Endothelial cell of umbilical vein (primary cell): ENCODE measurements at regions not wholly inside any gene's neighbourhood (a gene's known extent, or its start where the extent isn't known, plus 50 kb on each side); places are given as distances from the start of the nearest gene placed in this dataset.

Experiments used
- BruUV-seq: library from RNA; stranded (reverse); fragments of 400-500 nt; replicated peaks from 2 replicates; lab custom pipeline; 2021; lab: Mats Ljungman, UMichigan
- CTCF ChIA-PET: fragments of 300-600, 350-600 bp; sonication (Branson Sonifier 250); formaldehyde crosslinking; loops from one replicate; lab custom pipeline; 2021; ENCODE audit warnings: antibody characterized with exemption, inconsistent platforms; lab: Charles Lee
- POLR2A ChIA-PET: fragments of 300-600, 350-600 bp; sonication (Branson Sonifier 250); formaldehyde crosslinking; loops from one replicate; lab custom pipeline; 2021; ENCODE audit warnings: antibody characterized with exemption, inconsistent platforms; lab: Charles Lee
- DNase-seq: peaks from one replicate; pipeline ENCODE4 v3.0.0-alpha.2; 2011; ENCODE audit warnings: low read depth, low spot score
- FAIRE-seq: peaks from 2 replicates; lab custom pipeline; 2011; peaks lifted over from hg19 to GRCh38; lab: Jason Lieb, UNC
- H2AFZ ChIP-seq: 2 replicates; pipeline ENCODE4 v1.6.0; 2012; ENCODE audit warnings: low read depth, low read length, control low read depth, inconsistent platforms
- H3K27ac ChIP-seq: 2 replicates; pipeline ENCODE4 v1.5.1; 2011; ENCODE audit warnings: low read depth, mild to moderate bottlenecking, control low read depth, low read length, moderate library complexity; ENCODE audit not compliant: insufficient read depth
- H3K27me3 ChIP-seq, 2 experiments: 2 replicates each; pipeline versions ENCODE4 v1.6.0 to v1.6.1; 2011; ENCODE audit warnings: low read length in 2 of 2, mixed read lengths in 1 of 2; ENCODE audit not compliant: control insufficient read depth in 2 of 2, insufficient read depth in 2 of 2
- H3K36me3 ChIP-seq, 2 experiments: 2 replicates in 1 of 2; 3 replicates in 1 of 2; pipeline ENCODE4 v1.5.1; 2011; ENCODE audit warnings: low read length in 2 of 2, mild to moderate bottlenecking in 1 of 2, moderate library complexity in 1 of 2; ENCODE audit not compliant: control insufficient read depth in 2 of 2, insufficient read depth in 2 of 2; ENCODE audit errors: extremely low read depth in 1 of 2
- H3K4me1 ChIP-seq: 3 replicates; pipeline ENCODE4 v1.5.1; 2011; ENCODE audit warnings: mild to moderate bottlenecking, low read length; ENCODE audit not compliant: control insufficient read depth, insufficient read depth; ENCODE audit errors: extremely low read depth
- H3K4me2 ChIP-seq: 2 replicates; pipeline ENCODE4 v1.6.1; 2011; ENCODE audit warnings: low read length, control low read depth, mixed read lengths; ENCODE audit not compliant: insufficient read depth
- H3K4me3 ChIP-seq, 3 experiments: fragments of 200-600 bp in 1 of 3; sonication (generic), shearing (Covaris generic) in 1 of 3; replicated peaks in 1 of 3; 2 replicates each; pipeline ENCODE4 v1.5.1; 2011 to 2016; ENCODE audit warnings: control low read depth in 3 of 3, low read length in 3 of 3, mild to moderate bottlenecking in 2 of 3, inconsistent platforms in 1 of 3, low read depth in 1 of 3, moderate library complexity in 1 of 3; ENCODE audit not compliant: insufficient read depth in 1 of 3
- H3K79me2 ChIP-seq: 2 replicates; pipeline ENCODE4 v1.6.0; 2012; ENCODE audit warnings: low read length, inconsistent platforms; ENCODE audit not compliant: control insufficient read depth, insufficient read depth
- H3K9ac ChIP-seq: replicated peaks from 2 replicates; pipeline ENCODE3; 2011; ENCODE audit warnings: low read length, control low read depth; ENCODE audit not compliant: insufficient read depth; ENCODE audit errors: extremely low read depth
- H3K9me1 ChIP-seq: replicated peaks from 3 replicates; pipeline ENCODE4 v1.6.0; 2011; ENCODE audit warnings: mild to moderate bottlenecking, low read length; ENCODE audit not compliant: control insufficient read depth, insufficient read depth; ENCODE audit errors: extremely low read depth
- H3K9me3 ChIP-seq: replicated peaks from 2 replicates; pipeline ENCODE4 v1.5.1; 2012; ENCODE audit warnings: low read length, inconsistent platforms; ENCODE audit not compliant: control insufficient read depth, insufficient read depth
- H4K20me1 ChIP-seq: replicated peaks from 2 replicates; pipeline ENCODE3; 2011; ENCODE audit warnings: mild to moderate bottlenecking, low read length; ENCODE audit not compliant: control insufficient read depth, insufficient read depth; ENCODE audit errors: extremely low read depth
- CTCF ChIP-seq, 2 donors: IDR thresholded peaks; 1 replicate in 1 of 2; 2 replicates in 1 of 2; pipeline ENCODE4 v1.5.1; 2011; ENCODE audit warnings: low read length in 2 of 2, mild to moderate bottlenecking in 2 of 2, moderate library complexity in 2 of 2, control low read depth in 1 of 2, inconsistent platforms in 1 of 2, low read depth in 1 of 2; ENCODE audit not compliant: insufficient read depth in 1 of 2; ENCODE audit errors: extremely low read depth in 1 of 2
- EZH2 ChIP-seq: IDR thresholded peaks from 2 replicates; pipeline ENCODE4 v1.6.1; 2012; ENCODE audit warnings: borderline replicate concordance, low read depth, mild to moderate bottlenecking, moderate library complexity, low read length, inconsistent platforms; ENCODE audit not compliant: severe bottlenecking
- FOS ChIP-seq: IDR thresholded peaks from 2 replicates; pipeline ENCODE4 v1.6.1; 2011; ENCODE audit warnings: mild to moderate bottlenecking, low read length, moderate library complexity, borderline replicate concordance; ENCODE audit not compliant: insufficient read depth
- GATA2 ChIP-seq: IDR thresholded peaks from 2 replicates; pipeline ENCODE4 v1.7.0; 2011; ENCODE audit warnings: low read depth, mild to moderate bottlenecking, moderate library complexity, mixed read lengths, low read length; ENCODE audit not compliant: insufficient read length, insufficient read depth
- JUN ChIP-seq: IDR thresholded peaks from 2 replicates; pipeline ENCODE4 v1.6.1; 2011; ENCODE audit warnings: borderline replicate concordance, low read depth; ENCODE audit not compliant: insufficient read length, insufficient read depth
- MAX ChIP-seq: IDR thresholded peaks from 2 replicates; pipeline ENCODE4 v1.6.1; 2011; ENCODE audit not compliant: insufficient read depth, insufficient read length
- MYC ChIP-seq: IDR thresholded peaks from one replicate; pipeline ENCODE4 v1.6.1; 2011; ENCODE audit warnings: mild to moderate bottlenecking, low read depth, low read length
- POLR2A ChIP-seq: IDR thresholded peaks from 2 replicates; pipeline ENCODE4 v1.6.1; 2012; ENCODE audit warnings: low read depth, mild to moderate bottlenecking, control low read depth, low read length
- POLR2AphosphoS5 ChIP-seq: IDR thresholded peaks from 2 replicates; pipeline ENCODE4 v1.6.1; 2012; ENCODE audit warnings: low read depth, mild to moderate bottlenecking, control low read depth, low read length, moderate library complexity; ENCODE audit not compliant: insufficient read depth
- dilution Hi-C: fragments of 300-500 bp; cut with MboI; formaldehyde crosslinking; loops from one replicate; pipeline ENCODE4 v1.15.0; 2019; ENCODE audit warnings: low sequenced_read_pairs; ENCODE audit not compliant: extremely low pct_ligation_motif_present
- intact Hi-C: fragments of 100-400 bp; cut with micrococcal nuclease; formaldehyde crosslinking; loops from one replicate; pipeline ENCODE4 v1.10.0; 2022

- no peaks in the 10 kb centered on the region for H3K9me3 ChIP-seq
- no peaks in the 10 kb centered on the region for H3K9me1 ChIP-seq
- DNase-seq: no peak
- H3K4me2 ChIP-seq: no peak overlapping the region
- intact Hi-C loops: no loop called here
- H4K20me1 ChIP-seq: no peaks in the 10 kb centered on the region
- ChIA-PET POLR2A (no interaction called here), CTCF (no interaction called here)
- no peaks in the 10 kb centered on the region for H3K36me3 ChIP-seq
- no peak overlapping the region for H3K9ac ChIP-seq
- H3K4me3 ChIP-seq: no peak overlapping the region
- peaks cover 0 to 21% of the 10 kb centered on the region in 2 experiments for H3K27me3 ChIP-seq
- H3K79me2 ChIP-seq: no peaks in the 10 kb centered on the region
- no peak for FAIRE-seq
- H3K27ac ChIP-seq: no peak overlapping the region
- dilution Hi-C loops: no loop called here
- no peaks in the 10 kb centered on the region for H3K4me1 ChIP-seq
- H2AFZ ChIP-seq: no peak overlapping the region
- TF ChIP-seq POLR2AphosphoS5 (no peak), MYC (no peak), FOS (no peak), GATA2 (no peak), MAX (no peak), POLR2A (no peak), EZH2 (no peak), JUN (no peak), CTCF (IDR thresholded peaks at IDR 0.05; ENCODE audit: extremely low read depth in 1 of 2, insufficient read depth in 1 of 2, low read depth in 1 of 2, low read length in 2 of 2) (no peak)
- no TSS peak for BruUV-seq
These were observed 106.3 kb upstream of the TBX18 start for GRCh38 chr6:84870672-84871071.
